ENCODE measurements at regions not wholly inside any gene's neighbourhood (a gene's known extent, or its start where the extent isn't known, plus 50 kb on each side); places are given as distances from the start of the nearest gene placed in this dataset.

DNA sequence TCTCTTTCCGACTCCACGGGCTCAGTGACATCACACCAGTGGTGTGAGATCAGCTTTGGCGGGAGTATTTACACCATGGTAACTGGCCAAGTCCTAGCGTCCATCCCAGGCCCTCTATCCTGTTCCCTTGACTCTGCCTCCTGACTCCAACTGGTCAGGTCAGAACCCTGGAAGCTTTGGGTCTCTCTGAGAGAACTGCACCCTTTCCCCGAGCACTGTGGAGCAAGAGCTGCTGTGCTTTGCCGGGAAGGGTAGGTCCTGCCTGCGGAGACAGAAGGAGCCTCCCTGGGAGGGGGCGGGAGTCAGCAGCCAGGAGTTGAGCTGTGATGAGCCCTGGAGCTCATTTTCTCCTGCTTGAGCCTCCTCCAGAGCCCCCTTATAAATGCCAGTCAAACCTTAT, 212.1 kb upstream of the TNRC6C start:
- no peak for DNase-seq (ENCODE audit: low spot score)

DNA sequence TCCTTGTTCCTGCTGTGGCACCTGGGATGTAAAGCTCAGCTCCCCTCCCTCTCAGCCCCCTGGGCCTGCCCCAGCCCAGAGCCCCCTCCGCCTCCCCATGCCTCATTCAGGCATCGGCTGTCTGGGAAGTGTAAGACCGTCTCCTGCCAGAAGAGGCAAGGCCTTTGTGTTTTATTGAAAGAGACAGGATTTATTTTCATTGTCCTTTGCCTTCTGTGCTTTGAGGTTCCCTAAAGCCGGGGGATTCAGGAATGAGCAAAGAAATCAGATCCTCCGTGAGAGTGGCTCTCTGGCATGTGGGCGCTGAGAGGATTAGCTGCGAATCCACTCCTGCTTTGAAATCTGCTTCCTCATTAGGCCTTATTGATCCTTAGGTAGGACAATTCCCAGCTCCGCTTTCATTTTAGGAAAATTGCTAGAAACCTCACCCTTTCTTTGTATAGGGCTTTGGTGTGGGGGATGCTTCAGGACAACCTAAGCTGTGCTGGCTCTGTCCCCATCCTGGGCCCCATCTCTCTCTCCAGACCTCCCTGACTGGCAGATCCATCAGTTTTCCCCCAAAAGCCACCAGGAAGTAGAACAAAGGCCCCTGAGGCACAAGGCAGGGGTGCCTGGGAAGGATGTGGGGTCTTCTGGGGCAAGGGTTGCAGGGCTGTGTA, 211.5 kb upstream of the TNRC6C start:
- DNase-seq (ENCODE audit: low spot score), result no peak

DNA sequence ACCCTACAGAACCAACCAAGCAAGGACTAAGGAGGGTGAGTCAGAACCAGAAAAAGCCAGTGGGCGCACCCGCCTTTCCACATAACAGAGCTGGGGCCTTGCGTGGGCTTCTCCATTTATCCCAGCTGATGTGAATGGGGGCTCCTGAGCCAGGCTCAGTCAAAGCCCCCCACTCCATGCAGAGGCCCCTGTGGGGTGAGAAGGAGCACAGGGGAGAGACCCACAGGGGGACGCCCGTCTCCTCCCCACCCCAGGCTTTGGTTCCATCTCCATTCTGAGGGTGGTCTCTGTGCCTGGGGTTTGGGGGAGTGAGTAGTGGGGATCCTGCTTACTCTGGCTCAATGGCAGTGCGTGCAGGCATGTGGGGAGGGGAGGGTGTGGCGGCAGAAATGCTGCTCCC, 210.1 kb upstream of the TNRC6C start:
- no peak for DNase-seq (ENCODE audit: low spot score)

DNA sequence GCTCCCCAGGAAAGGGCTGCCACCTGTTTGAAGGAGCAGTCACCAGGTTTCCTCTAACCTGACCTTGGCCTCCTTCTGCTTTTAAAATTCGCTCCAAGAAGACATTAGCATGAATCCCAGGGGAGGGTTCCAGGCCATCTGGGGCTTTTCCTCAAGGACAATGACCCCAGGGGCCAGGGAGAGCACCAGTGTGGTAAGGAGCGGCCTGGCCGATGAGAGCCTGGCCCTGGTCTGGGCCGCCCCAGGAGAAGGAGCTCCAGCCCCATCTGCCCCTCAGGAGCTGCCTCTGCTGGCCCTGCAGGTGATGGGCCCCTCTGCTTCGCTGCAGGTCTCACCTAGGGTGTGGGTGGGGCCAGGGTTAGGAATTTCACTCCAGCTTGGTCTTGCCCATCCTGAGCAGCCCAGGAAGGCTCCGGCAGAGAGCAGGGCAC, 209.2 kb upstream of the TNRC6C start:
- DNase-seq (ENCODE audit: low spot score), result no peak

DNA sequence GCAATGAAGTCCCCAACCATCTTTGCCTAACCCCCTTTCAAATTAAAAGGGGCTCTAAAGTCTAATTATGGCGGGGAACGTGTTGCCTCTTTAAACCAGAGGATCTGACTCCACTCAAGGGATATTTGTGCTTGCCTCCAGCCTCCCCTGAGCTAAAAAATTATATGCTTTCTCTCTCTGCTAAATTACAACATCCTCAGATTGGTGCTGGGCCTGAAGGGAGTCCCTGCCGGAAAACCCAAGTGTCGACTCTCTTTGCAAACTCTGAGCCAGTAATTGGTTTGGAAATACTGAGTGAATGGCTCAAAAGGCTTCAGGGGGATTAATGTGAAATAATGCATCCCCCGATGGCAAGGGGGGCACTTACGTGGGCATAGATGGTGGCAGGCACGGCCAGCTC, 208.5 kb upstream of the TNRC6C start:
- no peak for DNase-seq (ENCODE audit: low spot score)

DNA sequence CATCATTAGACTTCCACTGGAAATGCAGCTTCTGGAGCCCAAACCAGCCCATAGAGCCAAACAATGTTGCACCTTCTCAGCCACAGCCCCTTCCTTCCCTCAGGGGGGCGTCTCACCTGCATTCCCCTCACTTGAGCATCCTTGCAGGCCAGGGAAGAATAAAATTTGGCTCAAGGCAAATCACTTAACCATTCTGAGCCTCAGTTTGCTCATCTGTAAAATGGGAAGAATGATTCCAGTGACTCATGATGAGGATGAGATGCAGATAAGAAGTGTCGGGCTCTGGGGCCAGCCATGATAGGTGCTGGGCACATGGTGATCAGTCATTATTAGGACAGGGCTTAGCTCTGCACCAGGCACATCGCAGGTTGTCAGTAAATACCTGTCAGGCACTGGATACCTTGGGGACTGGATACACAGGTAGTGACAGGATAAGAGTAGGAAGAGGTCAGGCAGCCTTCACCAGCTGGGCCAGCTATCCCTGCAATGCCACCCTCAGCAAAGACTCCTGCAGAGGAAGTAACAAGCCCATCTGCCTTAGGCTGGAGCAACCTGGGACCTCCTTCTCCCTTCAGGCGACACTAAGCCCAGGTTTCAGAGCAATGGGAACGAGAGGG, 208.0 kb upstream of the TNRC6C start:
- DNase-seq (ENCODE audit: low spot score), result no peak

DNA sequence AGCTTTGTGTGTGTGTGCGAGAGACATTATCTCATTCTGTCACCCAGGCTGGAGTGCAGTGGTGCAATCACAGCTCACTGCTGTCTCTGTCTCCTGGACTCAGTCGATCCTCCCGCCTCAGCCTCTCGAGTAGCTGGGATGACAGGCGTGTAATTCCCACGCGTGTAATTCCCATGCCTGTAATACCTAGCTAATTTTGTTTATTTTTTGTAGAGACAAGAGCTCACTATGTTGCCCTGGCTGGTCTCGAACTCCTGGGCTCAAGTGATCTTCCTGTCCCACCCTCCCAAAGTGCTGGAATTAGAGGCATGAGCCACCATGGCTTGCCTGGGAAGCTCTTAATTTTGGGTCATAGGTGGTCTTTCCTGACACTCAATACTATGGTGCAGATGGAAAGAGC, 205.3 kb upstream of the TNRC6C start:
- no peak for DNase-seq (ENCODE audit: low spot score)

DNA sequence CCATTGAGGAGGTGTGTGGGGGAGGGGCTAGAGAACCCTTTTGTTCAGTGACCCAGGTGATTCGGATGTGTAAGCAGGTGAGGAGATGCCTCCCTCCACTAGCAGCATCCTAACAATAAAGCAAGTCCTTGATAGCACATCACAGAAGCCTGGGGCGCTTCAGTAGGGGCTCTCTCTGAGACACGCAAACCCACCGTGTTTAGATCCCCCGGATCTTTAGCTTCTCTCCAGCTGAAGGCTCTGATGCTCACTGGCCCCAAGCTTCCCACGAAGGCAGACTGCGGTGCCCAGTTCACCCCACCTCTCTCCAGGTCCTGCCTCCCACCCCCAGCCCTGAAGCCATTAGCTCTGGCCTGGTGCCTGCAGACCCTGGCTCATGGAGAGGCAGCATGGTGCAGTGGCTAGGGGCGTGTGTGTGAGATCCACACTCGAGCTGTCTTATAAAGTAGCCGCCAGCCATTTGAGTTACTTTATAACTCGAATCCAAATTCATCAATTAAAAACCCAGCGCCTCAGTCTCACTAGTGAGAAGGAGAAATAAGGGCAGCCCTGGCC, 204.7 kb upstream of the TNRC6C start:
- DNase-seq (ENCODE audit: low spot score), result no peak

DNA sequence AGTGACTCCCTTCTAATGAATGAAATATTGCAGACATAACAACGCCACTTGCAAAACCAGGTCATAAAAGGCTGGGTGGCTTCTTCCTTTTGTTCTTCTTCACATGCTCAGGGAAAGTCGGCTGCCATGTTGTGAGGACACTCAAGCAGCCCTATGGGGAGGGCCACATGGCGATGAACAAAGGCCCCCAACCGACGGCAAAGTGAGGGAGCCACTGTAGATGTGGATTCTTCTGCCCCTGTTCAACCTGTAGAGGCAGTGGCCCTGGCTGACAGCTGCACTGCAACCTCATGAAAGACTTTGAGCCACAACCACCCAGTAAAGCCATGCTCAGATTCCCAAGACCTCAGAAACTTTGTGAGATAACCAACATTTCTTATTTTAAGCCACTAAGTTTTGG, 203.5 kb upstream of the TNRC6C start:
- DNase-seq (ENCODE audit: low spot score), result no peak

DNA sequence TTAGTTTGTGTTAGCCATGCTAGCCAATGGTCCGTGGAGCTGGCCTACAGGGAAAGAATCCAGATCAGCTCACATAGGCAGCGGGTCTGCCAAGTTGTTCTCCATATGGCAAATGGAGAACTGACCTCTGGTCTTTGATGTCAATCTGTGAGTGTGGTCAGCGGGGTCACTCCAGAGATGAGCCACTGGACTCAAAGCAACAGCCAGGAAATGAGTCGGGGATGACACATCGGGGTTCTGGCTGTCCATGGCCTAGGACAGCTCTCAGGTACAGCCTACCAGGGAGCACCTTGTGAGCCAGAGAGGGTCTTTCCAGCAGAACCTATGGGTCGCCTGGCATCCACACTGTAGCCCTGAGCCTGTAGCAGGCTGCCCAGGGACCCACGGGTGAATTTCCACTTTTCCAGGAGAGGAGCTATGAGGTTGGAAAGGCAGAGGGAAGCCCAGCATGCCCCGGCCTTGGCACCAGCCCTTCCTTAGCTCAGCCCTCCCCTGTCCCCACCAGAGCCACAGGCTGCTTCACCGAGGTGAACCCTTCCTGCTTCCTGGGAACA, 203.0 kb upstream of the TNRC6C start:
- DNase-seq (ENCODE audit: low spot score), result no peak

DNA sequence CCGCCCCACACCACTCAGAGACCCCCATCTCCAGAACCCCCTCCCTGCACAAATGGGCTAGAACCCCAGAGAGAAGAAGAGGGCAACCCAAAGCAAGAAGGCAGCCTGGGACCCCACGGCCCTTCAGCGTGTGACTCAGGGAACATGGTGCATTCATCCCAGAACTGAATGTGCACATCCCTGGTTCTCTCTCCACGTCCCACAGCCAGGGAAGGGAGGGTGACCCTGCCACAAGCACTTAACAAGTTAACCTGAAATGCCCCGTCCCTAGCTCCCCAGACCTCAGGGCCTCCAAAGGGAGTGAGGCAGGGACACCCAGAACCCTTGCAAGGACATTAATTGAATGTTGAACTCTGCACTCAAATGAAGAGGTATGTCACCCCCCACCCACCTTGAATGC, 202.5 kb upstream of the TNRC6C start:
- no peak for DNase-seq (ENCODE audit: low spot score)

DNA sequence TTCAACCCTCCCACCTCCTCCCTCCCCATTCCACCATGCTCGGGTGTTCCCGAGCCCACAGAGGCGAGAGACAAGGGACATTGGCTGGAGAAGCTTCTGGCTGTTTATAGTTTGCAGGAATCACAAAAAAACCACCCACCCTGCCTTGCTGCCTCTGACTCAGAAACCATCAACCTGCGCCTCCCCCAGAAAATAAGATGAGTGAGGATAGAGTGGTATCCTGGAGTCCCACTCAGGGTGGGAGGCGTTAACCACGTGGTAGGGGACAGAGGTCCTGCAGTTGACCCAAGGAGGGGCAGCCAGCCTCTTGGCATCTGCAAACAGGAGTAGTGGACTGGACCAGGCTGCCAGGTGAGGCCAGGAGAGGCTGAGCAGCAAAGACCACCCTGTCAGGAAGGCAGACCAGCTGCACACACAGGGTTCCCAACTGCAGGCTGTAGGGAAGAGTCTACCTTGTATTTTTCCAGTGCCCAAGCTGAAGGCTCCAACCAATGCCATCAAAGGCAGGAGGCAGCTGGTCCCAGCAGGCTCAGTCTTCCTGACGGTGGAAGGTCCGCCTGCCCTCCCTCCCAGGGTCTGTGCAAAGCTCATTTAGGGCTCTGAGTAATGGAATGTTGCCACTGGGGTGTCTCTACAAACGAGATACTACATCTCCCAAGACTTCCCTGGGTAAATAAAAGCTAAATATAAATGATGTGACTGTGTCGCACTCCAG, 201.5 kb upstream of the TNRC6C start:
- DNase-seq (ENCODE audit: low spot score), result no peak

DNA sequence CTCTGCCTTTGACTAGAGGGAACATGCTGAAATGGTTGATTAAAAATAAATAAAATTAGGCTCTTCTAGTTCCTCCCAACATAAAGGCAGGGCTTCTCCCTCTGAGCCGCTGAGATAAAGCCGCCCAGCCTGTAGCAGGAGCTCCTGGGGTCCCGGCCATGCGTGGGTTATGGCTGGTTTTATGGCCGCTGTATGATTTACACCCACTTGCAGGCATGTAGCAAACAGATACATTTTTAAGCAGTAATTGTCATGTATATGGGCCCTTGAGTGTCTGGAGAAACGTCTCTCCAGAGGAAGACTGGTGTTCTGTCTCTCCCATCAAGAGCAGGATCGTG, 201.0 kb upstream of the TNRC6C start:
- DNase-seq (ENCODE audit: low spot score), result no peak

DNA sequence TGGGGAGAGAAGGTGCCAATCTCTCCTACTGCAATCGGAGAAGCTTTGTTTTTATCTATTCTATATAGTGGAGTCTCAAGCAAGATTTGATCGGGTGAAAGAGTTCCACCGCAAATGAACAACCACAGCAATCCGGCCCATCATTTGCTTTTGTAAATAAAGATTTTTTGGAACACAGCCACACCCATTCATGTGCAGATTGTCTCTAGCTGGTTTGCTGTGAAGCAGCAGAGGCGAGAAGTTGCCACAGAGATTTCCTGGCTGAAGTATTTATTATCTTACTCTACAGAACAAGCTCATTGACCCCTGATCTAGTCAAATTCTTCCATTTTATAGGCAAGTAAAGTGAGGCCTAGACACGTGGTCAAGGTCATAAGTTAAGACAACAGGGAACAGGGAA, 195.5 kb upstream of the TNRC6C start:
- no peak for DNase-seq (ENCODE audit: low spot score)

DNA sequence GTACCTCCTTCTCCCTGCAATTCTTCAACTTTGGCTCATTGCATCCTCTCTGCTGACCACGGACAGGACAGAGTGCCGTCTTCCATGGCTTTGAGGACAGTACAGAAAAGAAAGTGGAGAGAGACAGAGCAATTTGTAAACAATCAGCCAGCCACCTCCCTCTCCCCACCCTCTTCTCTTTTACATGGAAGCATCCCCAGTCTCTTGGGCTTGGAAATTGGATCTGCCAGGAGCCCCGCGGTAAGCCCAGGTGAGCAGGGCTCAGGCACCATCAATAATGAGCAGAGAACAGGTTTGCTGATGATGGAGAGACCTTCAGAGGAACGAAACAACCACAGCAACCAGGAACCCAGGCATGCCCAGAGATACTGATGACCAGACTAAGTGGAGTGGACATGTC, 194.9 kb upstream of the TNRC6C start:
- no peak for DNase-seq (ENCODE audit: low spot score)

DNA sequence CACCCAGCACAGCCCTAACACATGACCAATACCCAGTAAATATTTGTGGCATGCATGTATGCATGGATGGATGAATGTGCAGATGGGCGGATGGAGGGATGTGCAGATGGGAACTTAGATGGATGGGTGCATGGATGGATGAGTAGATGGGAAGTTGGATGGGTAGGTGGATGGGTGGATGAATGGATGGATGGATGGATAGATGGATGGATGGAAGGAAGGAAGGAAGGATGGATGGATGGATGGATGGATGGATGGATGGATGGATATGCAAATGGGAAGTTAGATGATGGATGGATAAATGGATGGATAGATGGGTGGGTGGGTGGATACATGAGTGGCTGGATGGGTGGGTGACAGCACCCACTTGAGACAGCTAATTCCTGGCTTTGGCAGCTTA, 193.2 kb upstream of the TNRC6C start:
- DNase-seq (ENCODE audit: low spot score), result no peak

DNA sequence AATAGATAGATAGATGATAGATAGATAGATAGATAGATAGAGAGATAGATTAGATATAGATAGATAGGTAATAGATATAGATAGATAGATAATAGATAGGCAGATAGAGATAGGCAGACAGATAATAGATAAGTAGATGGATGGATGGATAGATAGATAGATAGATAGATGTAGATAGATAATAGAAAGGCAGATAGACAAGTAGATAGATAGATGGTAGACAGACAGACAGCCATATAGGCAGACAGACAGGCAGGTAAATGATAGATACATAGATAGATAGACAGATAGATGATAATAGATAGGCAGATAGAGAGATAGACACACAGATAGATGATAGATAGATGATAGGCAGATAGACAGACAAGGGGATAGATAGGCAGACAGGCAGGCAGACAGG, 191.4 kb upstream of the TNRC6C start:
- DNase-seq (ENCODE audit: low spot score), result no peak

DNA sequence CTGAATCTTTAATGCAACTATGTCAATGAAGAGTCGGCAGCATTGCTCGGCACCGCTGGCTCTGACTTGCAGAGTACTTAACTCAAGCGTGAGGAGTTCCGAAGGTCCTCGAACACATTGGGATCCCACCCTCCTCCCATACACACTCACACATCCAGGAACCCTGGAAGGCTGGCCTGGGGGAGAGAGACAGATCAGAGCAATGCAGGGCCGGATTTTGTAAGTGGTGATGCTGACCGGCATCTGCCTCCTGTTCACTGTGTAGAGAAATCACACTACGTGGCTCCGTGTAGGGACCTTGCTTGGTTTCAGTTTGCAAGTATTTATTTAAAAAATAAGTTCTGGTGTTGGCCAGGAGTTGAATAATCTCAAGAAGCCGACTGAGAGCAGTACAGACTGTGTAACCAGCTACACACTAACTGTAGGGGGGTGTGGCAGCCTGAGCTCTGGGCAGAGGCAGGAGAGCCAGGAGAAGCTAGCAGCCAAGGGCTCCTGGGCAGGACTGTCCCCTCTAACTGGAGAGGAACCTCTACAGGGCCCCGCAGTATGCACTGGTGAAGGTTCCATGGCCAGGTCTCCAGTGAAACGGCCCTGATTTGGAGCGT, 190.2 kb upstream of the TNRC6C start:
- no peak for DNase-seq (ENCODE audit: low spot score)

DNA sequence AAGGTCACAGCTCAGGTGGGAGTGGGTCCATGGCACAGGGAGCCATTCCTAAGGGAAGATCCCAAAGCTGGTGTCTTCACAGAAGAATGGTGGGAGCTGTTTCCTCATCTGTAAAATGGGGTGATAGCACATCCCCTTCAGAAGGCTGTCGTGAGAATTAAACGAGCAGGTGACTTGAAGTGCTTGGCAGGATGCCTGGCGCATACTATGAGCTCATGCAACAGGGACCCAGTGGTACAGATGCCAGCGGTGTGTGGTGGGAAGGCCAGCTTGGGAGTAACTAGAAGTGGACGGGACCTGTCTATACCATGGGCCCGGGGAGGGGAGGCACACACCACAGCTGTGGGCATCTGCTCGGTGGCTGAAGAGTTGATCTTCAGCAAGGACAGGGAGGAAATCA, 189.3 kb upstream of the TNRC6C start:
- DNase-seq (ENCODE audit: low spot score), result no peak

DNA sequence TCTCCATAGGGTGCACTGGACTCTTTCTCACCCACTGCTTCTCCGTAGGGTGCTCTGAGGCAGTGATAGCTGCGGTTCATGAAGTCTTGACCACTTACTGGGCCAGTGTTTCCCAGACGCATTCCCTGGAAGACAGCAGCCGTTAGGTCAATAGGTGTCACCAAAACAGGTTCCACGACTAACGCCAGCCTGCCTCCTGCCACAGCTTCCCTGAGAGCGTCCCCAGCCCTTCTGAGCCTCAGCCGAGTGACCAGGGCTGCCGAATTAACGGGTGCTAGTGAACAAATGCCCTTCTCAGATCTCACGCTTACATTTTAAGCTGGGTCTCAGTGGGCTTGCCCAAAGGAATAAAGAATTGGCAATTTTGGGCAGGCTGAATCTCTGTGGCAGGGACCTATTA, 188.7 kb upstream of the TNRC6C start:
- no peak for DNase-seq (ENCODE audit: low spot score)

DNA sequence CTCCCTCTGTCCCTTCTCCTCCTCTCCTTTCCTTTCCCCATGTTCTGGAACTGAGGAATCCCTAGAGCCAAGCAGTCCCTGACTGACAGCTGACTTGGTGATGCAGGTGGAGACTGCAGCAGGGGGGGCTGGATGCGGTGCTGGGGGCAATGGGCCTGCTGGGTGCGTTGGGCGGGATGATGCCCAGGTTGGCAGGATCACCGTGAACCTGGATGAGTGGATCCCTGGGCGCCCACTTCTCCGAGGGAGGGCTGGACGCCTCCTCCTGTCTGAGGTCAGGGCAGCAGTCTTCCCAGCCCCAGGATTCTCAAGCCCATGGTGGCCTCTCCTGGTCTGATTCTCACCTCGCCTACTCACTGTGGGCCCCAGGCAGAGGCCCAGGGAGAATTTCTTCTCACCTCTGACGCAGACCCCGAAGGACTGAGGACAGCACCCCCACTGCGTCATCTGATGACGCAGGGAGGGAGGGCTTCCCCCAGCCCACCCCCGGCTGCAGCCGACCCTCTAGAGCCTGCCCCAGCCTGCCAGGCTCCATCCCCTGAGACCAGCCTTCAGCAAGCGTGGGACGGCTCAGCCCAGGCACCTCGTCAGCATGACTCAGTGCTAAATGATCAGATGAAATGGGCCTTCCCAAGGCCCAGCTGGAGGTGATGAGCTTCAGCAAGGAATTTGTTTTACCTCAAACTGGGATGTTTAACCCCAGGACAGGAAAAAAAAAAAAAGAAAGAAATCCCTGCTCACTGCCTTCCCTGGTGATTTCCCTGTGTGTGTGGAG, 188.0 kb upstream of the TNRC6C start:
- DNase-seq (ENCODE audit: low spot score), result no peak

DNA sequence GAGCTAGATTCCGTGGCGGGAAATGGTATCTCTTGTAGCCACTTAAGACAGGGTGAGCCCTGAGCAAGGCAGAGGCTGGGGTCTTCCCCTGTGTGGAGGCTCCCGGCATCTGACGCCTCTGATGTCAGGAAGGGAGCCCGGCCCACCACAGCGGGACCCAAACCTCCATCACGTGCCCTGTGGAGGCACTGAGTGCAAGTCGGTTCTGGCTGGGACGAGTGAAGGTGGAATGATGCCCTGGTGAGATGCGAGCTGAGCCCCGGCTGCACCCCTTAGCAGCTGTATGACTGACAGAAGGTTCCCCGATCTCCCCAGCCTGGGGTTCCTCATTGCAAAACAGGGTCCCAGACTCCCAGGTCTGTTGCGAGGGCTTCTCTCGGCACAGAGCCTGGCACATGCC, 187.4 kb upstream of the TNRC6C start:
- no peak for DNase-seq (ENCODE audit: low spot score)
